Ovary (tissue), 3 donors: ENCODE measurements at regions not wholly inside any gene's neighbourhood (a gene's known extent, or its start where the extent isn't known, plus 50 kb on each side); places are given as distances from the start of the nearest gene placed in this dataset.

Experiments
- EP300 ChIP-seq: sonication (generic); formaldehyde crosslinking; IDR thresholded peaks from one replicate; pipeline ENCODE4 v1.6.1; 2017; ENCODE audit warnings: antibody characterized with exemption
- POLR2A ChIP-seq: fragments of 450-650 bp; IDR thresholded peaks from one replicate; pipeline ENCODE4 v1.6.1; 2017; ENCODE audit warnings: antibody characterized with exemption, mild to moderate bottlenecking, moderate library complexity
- TF ChIP-seq, protein P1 (sequence below), 3 donors: fragments of 450-650 bp in 2 of 3; fragments of 200-600 bp in 1 of 3; IDR thresholded peaks; one replicate each; pipeline versions ENCODE4 v1.5.1 to v1.8.0; 2016 to 2022; ENCODE audit warnings: antibody characterized with exemption in 3 of 3, mild to moderate bottlenecking in 1 of 3
- donor health status: DM: no; HTN: no; CAD: no.

DNA sequence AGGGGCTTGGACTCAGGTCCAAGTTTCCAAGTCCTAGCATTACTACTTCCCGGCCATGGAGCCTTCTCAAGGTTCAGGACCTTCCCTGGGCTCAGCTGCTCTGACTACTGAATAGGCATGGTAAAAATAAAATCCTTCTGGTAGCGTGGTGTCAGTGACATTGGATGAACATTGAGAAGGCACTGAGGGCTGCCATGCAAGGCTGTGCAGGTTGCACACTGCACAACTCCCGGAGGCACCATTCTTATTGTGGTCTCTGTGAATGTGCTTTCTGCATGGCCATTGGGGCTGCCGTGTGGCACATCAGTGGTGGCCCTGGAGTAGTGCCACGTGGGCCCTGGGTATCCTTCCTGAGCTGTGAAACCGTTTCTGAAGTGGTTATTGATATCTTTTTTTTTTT is 250.2 kb upstream of the CIBAR2 start:
- TF ChIP-seq, protein P1, sequence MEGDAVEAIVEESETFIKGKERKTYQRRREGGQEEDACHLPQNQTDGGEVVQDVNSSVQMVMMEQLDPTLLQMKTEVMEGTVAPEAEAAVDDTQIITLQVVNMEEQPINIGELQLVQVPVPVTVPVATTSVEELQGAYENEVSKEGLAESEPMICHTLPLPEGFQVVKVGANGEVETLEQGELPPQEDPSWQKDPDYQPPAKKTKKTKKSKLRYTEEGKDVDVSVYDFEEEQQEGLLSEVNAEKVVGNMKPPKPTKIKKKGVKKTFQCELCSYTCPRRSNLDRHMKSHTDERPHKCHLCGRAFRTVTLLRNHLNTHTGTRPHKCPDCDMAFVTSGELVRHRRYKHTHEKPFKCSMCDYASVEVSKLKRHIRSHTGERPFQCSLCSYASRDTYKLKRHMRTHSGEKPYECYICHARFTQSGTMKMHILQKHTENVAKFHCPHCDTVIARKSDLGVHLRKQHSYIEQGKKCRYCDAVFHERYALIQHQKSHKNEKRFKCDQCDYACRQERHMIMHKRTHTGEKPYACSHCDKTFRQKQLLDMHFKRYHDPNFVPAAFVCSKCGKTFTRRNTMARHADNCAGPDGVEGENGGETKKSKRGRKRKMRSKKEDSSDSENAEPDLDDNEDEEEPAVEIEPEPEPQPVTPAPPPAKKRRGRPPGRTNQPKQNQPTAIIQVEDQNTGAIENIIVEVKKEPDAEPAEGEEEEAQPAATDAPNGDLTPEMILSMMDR (IDR thresholded peaks at IDR 0.05): no peak
- TF ChIP-seq POLR2A (no peak), EP300 (no peak)
